NCI-H345 treated with DMSO at 0.1 percent for 48 hours (cell line): ENCODE measurements at regions not wholly inside any gene's neighbourhood (a gene's known extent, or its start where the extent isn't known, plus 50 kb on each side); places are given as distances from the start of the nearest gene placed in this dataset.
"Not testable (repeated sequence)": the region's sequence is repeated elsewhere in the genome, so short reads cannot be mapped to it uniquely, and the experiment has no call there.

Experiments used
- DNase-seq: peaks from one replicate; lab custom pipeline; 2025; ENCODE audit not compliant: unreplicated experiment; lab: John Stamatoyannopoulos, UW

DNA sequence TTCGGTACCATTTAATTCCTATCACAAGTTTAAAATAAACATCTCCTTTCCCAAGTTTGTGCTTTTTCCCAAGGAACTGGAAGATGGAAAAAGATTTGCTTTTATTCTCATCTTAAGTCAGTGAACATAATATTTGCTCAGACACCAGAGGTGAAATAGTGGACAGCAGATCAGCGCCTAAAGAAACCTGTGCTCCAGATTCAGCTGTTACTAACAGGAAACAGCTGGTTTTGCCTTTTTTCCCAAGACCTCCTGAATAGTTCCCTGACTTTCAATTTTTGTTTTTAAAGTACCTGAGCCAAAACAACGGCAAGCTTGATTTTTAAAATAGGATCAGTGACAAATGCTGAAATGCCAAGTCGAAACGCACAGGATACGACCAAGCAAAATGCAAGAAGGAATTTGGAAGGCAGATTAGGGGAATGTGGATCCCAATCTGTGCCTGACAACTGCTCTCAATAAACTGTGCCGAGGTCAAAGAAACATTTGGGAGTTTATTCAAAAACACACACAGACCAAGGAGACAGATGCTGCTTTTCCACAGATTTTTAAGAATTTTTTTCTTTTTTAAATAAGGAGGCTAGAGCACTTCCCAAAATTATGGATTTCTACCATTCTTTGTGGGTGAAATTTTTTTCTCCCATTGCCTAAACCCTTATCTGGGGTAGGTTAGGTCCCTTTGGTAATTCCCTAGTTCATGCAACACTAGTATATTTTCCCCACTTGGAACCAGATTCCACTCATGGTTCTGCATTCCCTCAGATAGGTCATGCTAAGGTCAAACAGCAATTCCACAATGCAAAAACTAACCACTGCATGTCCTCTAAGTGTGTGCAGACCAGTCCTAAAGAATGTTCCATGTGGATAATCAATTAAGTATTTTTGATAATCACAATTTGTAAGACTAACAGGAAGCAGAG, 121.5 kb upstream of the PDE1A start:
- no peak for DNase-seq

DNA sequence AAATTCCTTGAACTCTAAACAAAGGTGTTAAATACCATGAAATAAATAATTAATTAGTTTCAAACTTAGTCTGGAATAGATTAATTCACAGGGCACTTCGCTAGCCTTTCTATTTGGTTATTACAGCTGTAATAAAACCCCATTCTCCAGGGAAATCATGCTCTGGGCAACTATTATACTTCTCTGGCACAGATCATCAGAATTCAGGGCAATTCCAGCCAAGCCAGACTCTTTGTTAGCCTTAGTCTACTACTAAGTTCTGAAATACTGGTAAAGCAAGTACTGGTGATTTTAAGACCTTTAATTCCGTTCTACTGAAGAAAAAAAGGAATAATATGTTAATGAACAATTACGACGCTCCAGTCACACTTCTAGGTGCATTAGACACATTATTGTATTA, 123.4 kb upstream of the PDE1A start:
- no peak for DNase-seq

DNA sequence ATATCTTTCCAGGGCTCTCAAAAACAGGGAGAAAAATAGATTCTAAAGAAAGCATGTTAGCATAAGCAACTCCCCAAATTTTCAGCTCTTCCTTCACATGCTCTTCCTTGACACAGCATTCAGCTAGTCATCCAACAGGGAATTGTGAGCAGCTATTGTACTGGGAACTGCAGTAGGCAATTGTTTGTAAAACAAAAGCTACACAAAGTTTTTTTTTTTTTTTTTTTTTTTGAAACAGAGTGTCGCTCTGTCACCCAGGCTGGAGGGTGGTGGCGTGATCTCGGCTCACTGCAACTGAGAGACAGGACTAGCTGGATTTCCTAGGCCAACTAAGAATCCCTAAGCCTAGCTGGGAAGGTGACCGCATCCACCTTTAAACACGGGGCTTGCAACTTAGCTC, 125.4 kb upstream of the PDE1A start:
- not testable (repeated sequence) for DNase-seq

DNA sequence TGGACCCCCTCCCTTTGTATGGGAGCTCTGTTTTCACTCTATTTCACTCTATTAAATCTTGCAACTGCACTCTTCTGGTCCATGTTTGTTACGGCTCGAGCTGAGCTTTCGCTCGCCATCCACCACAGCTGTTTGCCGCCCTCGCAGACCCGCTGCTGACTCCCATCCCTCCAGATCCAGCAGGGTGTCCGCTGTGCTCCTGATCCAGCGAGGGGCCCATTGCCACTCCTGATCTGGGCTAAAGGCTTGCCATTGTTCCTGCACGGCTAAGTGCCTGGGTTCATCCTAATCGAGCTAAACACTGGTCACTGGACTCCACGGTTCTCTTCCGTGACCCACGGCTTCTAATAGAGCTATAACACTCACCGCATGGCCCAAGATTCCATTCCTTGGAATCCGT, 125.9 kb upstream of the PDE1A start:
- DNase-seq, result not testable (repeated sequence)

DNA sequence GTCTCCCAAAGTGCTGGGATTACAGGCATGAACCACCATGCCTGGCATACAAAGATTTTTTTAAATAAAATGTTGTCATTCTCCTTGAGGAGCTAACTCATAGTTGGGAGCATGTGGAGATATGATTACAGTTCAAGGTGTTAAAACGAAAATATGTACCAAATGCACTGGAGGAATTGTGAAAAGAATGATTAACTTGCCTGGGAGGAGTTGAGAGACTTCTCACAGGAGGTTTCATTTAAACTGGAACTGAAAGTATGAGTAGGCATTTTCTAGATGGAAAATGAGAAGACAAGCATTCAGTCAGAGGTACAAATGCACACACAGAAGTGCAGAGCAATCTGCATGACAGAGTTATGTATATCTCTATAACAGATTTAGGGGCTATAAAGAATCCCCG, 126.6 kb upstream of the PDE1A start:
- no peak for DNase-seq

DNA sequence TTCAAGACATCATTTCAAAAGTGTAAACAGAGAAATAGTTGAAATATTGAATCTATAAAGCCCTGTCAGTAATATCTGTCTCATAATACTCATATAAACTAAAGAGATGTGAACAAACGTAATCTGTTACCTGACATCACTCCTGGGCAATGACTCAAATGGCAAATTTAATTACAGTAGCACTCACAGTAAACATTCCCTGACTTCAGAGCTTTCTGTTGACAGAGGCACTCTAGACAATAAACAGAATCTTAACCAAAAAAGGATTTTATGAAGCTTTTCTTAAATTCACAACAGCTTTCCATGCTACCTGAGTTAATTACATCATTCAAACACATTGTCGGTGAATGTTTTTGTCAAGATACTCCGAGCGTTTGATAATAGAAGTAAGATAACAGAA, 128.1 kb upstream of the PDE1A start:
- DNase-seq, result no peak

DNA sequence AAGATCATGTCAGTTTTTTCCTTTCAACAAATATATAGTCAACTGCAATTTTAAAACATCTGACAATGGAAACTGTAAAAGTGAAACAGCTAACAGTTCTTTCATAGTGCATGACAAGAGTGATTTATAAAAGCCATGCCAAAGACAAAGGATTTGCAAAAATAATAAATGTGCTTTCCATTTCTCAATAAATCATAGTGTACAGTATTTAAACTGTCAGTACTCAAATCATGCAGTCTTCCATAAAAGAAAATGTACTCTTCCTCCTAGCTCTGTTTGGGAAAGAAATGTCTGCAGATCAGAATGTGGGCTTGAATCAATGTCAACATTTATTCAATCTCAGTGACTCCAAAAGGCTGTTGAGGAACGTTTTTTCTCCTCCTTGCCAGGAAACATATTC, 131.7 kb upstream of the PDE1A start:
- no peak for DNase-seq

DNA sequence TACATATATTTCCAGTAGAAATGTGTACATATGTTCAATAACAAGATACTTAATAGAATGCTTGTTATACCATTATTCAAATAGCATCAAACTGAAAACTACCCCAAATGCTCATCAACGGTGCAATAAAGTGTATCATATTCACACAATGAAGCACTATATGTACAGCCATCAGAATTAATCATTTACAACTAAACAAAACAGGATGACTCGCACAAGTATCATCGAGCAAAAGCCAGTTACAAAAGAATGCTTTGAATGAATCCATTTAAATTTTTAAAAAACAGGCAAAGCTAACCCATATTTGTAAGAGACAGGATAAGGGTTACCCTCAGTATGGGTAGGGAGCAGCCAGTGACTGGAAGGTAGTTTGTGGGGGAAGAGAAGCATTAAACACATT, 132.8 kb upstream of the PDE1A start:
- DNase-seq, result no peak

DNA sequence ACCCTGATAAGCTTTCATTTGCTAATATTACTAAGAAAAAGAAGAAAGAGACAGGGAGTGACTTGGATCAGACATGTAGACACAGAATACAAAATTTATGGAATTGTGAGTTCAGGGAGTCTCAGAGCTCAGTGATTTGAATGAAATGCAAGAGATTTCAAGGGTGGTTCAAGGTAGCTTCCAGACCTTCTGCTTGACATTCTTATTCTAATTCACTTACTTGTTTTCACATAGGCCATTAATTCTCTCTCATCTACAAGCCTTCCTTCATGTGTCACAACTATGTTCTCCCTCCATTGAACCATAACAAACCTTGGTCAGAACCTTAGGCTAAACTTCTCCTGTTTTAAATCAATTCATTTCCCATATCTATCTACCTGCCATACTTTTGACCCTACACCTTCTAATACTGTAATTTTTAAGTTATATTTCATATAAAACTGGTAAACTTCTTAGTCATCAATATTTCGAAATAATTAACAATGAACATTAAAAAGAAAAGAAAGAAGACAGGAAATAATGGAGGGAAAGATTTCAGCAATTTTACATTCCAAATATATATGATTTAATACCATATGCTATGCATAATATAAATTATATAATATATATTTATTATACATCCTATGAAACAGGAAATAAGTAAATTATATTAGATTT, 139.2 kb upstream of the PDE1A start:
- DNase-seq, result no peak

DNA sequence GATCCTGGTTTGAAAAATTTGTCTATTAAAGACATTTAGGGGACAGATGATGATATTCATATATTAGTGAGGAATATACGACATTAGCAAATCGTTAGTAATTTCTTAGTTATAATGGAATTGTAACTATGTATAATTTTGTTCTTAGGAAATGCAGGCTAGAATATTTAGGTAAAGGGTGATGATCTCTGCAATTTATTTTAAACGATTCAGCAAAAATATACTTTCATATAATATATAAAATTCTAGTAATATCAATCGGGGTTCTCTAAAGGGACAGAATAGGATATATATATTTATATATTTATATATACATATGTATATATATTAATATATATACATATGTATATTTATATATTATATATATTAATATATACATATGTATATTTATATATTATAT, 142.5 kb upstream of the DNAJC10 start:
- DNase-seq, result no peak

DNA sequence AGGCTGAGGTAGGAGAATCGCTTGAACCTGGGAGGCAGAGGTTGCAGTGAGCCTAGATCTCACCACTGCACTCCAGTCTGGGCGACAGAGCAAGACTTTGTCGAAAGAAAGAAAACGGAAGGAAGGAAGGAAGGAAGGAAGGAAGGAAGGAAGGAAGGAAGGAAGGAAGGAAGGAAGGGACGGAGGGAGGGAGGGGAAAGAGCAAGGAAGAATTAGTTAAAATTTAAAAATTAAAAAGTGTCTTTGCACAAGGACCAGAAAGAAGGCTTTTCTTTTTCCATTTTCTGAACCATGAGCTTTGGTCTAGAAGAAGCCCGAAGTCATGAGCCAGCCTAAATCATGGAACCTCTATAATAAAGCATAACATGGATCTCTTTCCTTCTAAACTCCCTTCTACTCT, 138.2 kb upstream of the DNAJC10 start:
- DNase-seq, result no peak

DNA sequence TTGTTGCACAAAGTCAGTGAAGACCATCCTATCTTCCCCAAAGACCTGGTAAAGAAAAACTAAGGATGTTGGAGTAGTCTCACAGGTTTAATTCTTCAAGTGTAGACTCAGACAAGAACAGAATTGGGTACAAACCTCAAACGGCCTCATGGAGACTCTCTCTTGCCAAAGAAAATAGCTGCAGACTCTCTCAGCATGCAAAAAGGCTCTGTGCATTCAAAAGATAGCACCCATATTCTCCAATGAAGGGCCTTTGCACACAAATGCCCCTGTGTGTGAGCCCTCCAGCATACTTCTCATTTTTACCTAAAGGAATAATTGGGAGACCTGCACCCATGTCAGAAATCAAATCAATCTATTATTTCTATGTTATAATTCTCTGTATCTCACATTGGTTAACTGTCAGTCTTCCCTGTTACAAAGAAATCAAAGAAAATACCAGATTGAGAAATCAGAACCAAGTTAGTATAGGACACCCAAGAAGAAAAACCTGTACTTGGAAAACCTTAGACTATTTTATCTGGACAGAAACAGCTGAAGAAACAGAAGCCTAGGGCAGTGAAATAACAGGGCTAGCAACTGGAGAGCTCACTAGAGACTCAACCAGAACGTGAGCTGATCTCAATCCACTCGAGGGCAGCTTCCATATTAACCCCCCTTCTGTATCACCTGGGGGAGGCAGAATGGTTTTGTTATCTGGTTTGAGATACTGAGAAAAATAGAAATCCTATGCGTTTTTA, 134.7 kb upstream of the DNAJC10 start:
- no peak for DNase-seq

DNA sequence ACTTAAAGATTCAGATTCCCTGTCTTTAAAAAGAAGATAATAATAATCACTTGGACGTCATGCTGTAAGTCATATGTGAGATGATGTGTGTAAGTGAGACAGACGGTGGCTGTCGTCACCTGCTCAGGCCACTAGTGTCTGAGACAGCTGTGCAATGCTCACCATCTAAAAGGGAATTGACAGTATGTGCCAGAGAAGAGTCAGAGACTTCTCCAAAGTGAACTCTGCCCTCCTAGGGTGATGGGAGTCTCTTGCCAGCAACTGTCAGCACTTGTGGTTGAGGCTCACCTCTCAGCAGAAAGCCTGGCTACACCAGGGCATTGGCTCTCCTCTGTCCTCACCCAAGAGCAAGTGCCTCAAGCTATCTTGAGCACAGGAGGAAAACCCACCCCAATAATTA, 131.6 kb upstream of the DNAJC10 start:
- DNase-seq, result no peak

DNA sequence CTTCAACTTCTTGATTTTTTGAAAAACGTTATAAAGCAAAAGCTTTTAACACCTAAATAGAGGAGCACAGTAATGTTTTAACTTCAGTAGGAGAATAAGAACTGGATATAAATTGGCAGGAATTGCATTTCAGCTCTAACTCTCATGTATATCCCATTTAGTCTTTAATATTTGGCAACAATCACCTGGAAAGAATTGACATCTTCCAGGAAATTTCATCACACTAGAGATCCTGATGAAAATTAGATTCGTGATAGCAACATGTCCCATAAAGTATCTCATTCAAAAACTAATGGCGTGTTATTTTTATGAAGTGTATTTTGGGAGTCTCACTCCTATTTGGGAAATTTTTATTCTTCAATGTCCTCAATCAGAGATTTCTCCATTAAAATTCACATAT, 131.1 kb upstream of the DNAJC10 start:
- no peak for DNase-seq

DNA sequence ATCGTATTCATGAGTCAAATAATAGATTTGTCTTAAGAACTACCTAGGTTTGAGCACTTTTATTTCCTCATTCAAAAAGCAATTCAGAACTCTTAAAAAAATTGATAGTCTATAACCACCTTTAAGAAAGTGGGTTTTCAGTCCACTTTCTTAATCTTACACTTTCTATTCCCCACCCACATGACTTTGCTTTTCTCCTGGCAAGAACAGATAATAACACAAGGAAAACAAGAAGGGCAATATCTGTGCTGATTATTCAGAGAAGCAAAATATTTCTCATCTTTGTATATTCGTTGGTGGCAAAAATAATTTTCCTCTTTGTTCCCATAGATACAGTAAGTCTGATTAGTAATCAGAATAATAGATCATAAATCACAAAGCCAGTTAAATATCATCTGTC, 130.6 kb upstream of the DNAJC10 start:
- DNase-seq, result no peak

DNA sequence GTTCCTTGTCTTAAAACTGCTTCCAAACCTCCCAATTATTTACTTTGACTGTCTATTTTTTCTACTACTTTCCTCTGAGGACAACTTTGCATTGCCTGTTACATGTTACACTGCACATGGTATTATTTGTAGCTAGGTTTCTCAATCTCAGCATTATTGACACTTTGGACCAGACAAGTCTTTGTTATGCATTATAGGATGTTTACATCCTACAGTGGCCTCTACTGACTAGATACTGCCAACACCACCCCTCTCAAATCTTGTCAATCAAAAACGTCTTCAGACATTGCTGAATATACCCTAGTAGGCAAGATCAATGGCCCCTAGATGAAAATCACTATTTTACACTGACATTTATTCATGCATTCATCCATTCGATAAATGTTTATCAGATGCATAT, 129.6 kb upstream of the DNAJC10 start:
- DNase-seq, result no peak

DNA sequence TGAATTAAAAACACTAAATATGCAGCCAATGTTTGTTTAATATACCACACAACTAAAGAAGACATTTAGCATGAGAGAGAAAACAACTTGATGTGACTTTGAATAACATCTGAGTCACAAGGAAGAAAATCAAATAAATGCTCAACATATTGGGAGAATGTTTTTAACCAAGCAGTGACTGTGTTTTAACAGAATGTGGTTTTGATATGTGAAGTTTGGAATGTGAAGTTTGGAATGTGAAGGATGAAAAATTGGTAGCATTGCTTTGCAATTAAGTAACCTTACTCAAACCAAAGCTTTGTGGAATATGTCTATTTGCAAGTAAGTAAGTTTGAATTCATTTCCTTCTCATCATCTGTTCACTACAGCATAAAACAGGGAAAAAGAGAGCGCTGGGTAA, 128.2 kb upstream of the DNAJC10 start:
- DNase-seq, result no peak

DNA sequence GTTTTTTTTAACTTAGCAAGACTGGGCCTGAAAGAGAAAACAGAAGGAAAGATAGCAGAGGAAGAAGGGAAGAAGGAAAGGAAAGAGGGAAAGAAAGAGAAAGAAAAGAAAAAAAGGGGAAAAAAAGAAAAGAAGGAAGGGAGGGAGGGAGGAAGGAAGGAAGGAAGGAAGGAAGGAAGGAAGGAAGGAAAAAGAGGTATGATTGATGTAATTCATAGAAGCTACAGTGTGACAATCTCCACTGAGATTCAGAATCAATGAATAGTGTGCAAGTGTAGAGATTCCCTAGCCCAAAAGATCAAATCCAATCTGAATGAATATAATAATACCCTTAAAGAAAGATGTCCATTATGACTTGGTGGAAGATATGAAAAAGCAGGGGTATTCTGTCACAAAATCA, 126.9 kb upstream of the DNAJC10 start:
- DNase-seq, result no peak

DNA sequence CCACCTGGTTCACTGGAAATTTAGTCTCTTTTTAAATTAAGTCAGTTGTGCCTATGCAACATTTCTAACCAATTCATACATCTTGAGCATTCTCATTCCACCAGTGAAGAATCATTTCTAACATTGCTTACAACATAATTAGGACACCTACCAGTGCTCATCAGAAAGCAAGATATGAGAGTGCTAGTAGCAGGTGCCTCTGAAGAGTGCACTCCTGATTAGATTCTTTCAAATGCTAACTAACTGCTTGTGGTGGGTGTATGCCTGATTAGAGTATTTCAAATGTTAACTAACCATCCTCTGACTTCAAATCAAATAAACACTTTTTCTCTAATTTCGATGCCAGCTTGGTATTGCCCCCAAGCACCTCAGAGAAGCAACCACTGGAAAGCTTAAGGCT, 124.3 kb upstream of the DNAJC10 start:
- no peak for DNase-seq

DNA sequence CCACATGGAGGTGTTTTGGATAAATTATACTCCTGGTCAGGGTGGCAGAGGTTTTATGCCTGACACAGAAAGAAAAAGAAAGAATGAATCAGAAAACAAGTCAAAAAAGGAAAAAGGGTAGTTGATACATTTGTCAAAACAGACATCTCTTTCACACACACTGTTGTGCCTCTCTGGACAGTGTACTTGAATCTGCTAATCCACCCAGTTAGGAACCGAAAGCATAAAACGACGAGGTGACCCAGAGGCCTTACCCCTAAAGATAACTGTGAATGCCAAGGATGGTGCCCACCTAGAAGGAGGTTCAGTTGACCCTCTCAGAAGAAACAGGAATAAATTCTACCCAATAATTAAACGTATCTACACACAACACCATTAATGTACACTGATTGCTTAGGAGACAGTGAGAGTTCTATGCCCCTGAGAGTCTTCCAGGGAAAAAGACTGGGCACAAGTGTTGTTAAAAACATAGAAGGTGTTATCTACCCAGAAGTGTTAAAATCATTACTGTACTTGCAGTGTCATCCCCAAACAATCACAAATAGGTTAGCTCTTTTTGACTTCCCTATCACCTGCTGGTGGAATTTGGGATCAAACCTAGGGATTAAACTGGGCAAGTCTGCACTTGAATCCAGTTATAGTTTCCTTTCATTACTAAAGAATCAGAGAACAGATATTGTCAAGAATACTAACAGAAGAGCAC, 123.2 kb upstream of the DNAJC10 start:
- DNase-seq, result no peak

DNA sequence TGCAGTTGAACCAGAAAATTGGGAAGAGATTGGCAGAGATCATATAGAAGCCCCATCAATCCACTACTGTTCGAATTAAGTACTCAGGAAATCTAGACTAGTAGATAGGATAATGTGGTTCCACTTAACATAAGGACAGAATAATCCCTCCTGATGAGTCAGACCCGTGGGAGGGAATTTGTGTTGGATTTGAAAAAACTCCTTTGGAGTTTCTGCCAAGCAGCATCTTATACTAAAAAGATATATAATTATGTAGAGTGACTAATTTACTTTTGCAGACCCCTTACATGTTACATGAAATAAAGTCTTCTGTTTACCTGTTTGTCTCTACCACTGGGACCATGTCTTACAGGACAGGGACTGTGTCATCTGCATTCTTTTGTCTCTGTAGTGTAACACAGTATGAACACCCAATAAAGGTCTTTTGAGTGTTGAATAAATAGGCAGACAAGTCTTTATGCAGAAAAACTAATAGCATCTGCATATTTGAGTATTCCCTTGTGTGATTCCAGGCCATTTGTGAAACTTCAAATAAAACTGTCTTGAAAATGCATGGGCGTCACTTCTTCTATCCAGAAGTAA, 122.6 kb upstream of the DNAJC10 start:
- DNase-seq, result peak; percentile 28
